GM21423 (cell line): ENCODE measurements at regions not wholly inside any gene's neighbourhood (a gene's known extent, or its start where the extent isn't known, plus 50 kb on each side); places are given as distances from the start of the nearest gene placed in this dataset.
"Not testable (repeated sequence)": the region's sequence is repeated elsewhere in the genome, so short reads cannot be mapped to it uniquely, and the experiment has no call there.

Experiments
- ATAC-seq: cut with Tn5 transposase; IDR thresholded peaks from one replicate; pipeline ENCODE4 v1.9.1; 2021; ENCODE audit warnings: mild to moderate bottlenecking, moderate library complexity; ENCODE audit not compliant: unreplicated experiment

- ATAC-seq, result no peak
These were observed 118.9 kb upstream of the EGR2 start for GRCh38 chr10:62935022-62935421.

GRCh38 chr10:62934258-62934657, 118.1 kb upstream of the EGR2 start:
- ATAC-seq, result no peak

GRCh38 chr10:62928763-62929162, 112.6 kb upstream of the EGR2 start:
- ATAC-seq, result not testable (repeated sequence)

GRCh38 chr10:62926407-62926806, 110.2 kb upstream of the EGR2 start:
- no peak for ATAC-seq

- no peak for ATAC-seq
These were observed 108.2 kb upstream of the EGR2 start for GRCh38 chr10:62924344-62924748.

- ATAC-seq, result no peak
These were observed 103.6 kb upstream of the EGR2 start for GRCh38 chr10:62919776-62920175.

GRCh38 chr10:62917475-62918238, 101.5 kb upstream of the EGR2 start:
- peak; percentile 75 for ATAC-seq

- no peak for ATAC-seq
These were observed 100.0 kb upstream of the EGR2 start for GRCh38 chr10:62916141-62916603.

GRCh38 chr10:62915158-62915557, 99.0 kb upstream of the EGR2 start:
- ATAC-seq, result no peak

GRCh38 chr10:62912086-62912485, 95.9 kb upstream of the EGR2 start:
- no peak for ATAC-seq

GRCh38 chr10:62911210-62911963, 95.2 kb upstream of the EGR2 start:
- ATAC-seq, result no peak

GRCh38 chr10:62907470-62908212, 91.5 kb upstream of the EGR2 start:
- no peak for ATAC-seq

- ATAC-seq, result no peak
These were observed 88.2 kb upstream of the EGR2 start for GRCh38 chr10:62904281-62904875.

- no peak for ATAC-seq
These were observed 87.7 kb upstream of the EGR2 start for GRCh38 chr10:62903828-62904227.

GRCh38 chr10:62900829-62901571, 84.8 kb upstream of the EGR2 start:
- ATAC-seq, result no peak

- no peak for ATAC-seq
These were observed 83.1 kb upstream of the EGR2 start for GRCh38 chr10:62899311-62899710.

GRCh38 chr10:62895063-62895462, 78.9 kb upstream of the EGR2 start:
- ATAC-seq, result no peak

- ATAC-seq, result no peak
These were observed 78.0 kb upstream of the EGR2 start for GRCh38 chr10:62894156-62894555.

GRCh38 chr10:62893036-62893435, 76.9 kb upstream of the EGR2 start:
- no peak for ATAC-seq

- ATAC-seq, result no peak
These were observed 74.2 kb upstream of the EGR2 start for GRCh38 chr10:62890395-62890794.
